ENCODE measurements at regions not wholly inside any gene's neighbourhood (a gene's known extent, or its start where the extent isn't known, plus 50 kb on each side); places are given as distances from the start of the nearest gene placed in this dataset.

DNA sequence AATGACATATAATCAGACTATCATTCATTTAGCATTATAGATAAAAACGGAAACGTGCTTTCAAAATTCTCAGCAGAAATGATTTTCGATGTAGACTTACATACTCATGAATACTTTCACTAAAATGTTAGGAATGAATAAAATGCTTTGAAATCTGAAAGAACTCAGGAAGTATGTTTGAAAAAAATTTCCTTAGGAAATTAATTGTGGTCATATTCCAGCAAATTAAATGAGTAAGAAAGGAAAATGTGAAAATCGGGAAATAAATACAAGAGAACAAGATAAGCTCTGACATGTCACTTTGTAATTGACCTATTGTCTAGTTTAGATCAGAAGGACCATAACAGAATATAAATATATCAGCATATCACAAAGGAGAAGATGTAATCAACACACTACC, 981.0 kb upstream of the CDH2 start:
- TF ChIP-seq, protein P1, sequence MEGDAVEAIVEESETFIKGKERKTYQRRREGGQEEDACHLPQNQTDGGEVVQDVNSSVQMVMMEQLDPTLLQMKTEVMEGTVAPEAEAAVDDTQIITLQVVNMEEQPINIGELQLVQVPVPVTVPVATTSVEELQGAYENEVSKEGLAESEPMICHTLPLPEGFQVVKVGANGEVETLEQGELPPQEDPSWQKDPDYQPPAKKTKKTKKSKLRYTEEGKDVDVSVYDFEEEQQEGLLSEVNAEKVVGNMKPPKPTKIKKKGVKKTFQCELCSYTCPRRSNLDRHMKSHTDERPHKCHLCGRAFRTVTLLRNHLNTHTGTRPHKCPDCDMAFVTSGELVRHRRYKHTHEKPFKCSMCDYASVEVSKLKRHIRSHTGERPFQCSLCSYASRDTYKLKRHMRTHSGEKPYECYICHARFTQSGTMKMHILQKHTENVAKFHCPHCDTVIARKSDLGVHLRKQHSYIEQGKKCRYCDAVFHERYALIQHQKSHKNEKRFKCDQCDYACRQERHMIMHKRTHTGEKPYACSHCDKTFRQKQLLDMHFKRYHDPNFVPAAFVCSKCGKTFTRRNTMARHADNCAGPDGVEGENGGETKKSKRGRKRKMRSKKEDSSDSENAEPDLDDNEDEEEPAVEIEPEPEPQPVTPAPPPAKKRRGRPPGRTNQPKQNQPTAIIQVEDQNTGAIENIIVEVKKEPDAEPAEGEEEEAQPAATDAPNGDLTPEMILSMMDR (IDR thresholded peaks at IDR 0.05) = no peak
- no peak for TF ChIP-seq POLR2A (IDR thresholded peaks at IDR 0.05)

All from lower leg skin (tissue), 3 donors.